ENCODE measurements at regions not wholly inside any gene's neighbourhood (a gene's known extent, or its start where the extent isn't known, plus 50 kb on each side); places are given as distances from the start of the nearest gene placed in this dataset.

- no peak for TF ChIP-seq POLR2AphosphoS5 (IDR thresholded peaks at IDR 0.05)
- TF ChIP-seq POLR2A (IDR thresholded peaks at IDR 0.05) = no peak
Measured at GRCh38 chr10:44011603-44011981, 362.9 kb upstream of the ZNF32 start.

Data from transverse colon (tissue), 3 donors.